Lung (tissue), 11 donors: ENCODE measurements at regions not wholly inside any gene's neighbourhood (a gene's known extent, or its start where the extent isn't known, plus 50 kb on each side); places are given as distances from the start of the nearest gene placed in this dataset.

Source experiments
- ATAC-seq: fragments of 200-7000 bp; cut with Tn5 transposase; one replicate; pipeline ENCODE4 v1.9.1; 2020; ENCODE audit warnings: moderate number of reproducible peaks; ENCODE audit not compliant: insufficient read depth, low FRiP score
- DNase-seq, 3 donors: peaks; one replicate each; pipeline ENCODE4 v3.0.0-alpha.2; 2013 to 2017
- H3K27ac ChIP-seq, 2 donors: one replicate each; pipeline ENCODE4 v1.5.1; 2013; ENCODE audit warnings: mild to moderate bottlenecking in 2 of 2, moderate library complexity in 2 of 2, control low read depth in 1 of 2, inconsistent platforms in 1 of 2, low read depth in 1 of 2, low read length in 1 of 2
- H3K27me3 ChIP-seq, 3 donors: one replicate each; pipeline ENCODE4 v1.5.1; 2013; ENCODE audit warnings: low read length in 2 of 3; ENCODE audit not compliant: control insufficient read depth in 3 of 3, insufficient read depth in 3 of 3
- H3K36me3 ChIP-seq, 4 donors: one replicate each; pipeline ENCODE4 v1.5.1; 2013; ENCODE audit warnings: low read length in 4 of 4, mild to moderate bottlenecking in 1 of 4, moderate library complexity in 1 of 4; ENCODE audit not compliant: control insufficient read depth in 4 of 4, insufficient read depth in 4 of 4
- H3K4me1 ChIP-seq, 5 donors: one replicate each; pipeline ENCODE4 v1.5.1; 2013; ENCODE audit warnings: low read length in 5 of 5, mild to moderate bottlenecking in 2 of 5, moderate library complexity in 1 of 5; ENCODE audit not compliant: control insufficient read depth in 5 of 5, insufficient read depth in 5 of 5
- H3K4me3 ChIP-seq: one replicate; pipeline ENCODE4 v1.5.1; 2013; ENCODE audit warnings: mild to moderate bottlenecking, control low read depth, moderate library complexity
- H3K9ac ChIP-seq, 2 donors: one replicate each; pipeline ENCODE4 v1.5.1; 2013; ENCODE audit warnings: low read length in 2 of 2, control low read depth in 1 of 2; ENCODE audit not compliant: insufficient read depth in 1 of 2
- H3K9me3 ChIP-seq, 4 donors: one replicate each; pipeline ENCODE4 v1.5.1; 2013; ENCODE audit warnings: low read length in 3 of 4, mild to moderate bottlenecking in 1 of 4, moderate library complexity in 1 of 4; ENCODE audit not compliant: control insufficient read depth in 4 of 4, insufficient read depth in 3 of 4
- WGBS, 2 donors: extraction: QIAGEN DNeasy Blood & Tissue Kit; methylation state at CpG; one replicate each; pipeline ENCODE4 v1.1.7; 2013; 5-methylcytosine and 5-hydroxymethylcytosine counted together
- TF ChIP-seq, protein P1 (sequence below): IDR thresholded peaks from 2 replicates; pipeline ENCODE4 v1.5.1; 2012; ENCODE audit warnings: mild to moderate bottlenecking; ENCODE audit errors: control extremely low read depth, extremely low read depth
- donor health status: control.
- donor health status: control.
- donor health status: Bipolar disorder and iron deficiency.
- donor health status: healthy.
- donor health status: DM: yes; HTN: yes; CAD: no.

GRCh38 chr11:112878033-112878601 is 83.1 kb upstream of the NCAM1 start:
- DNase-seq = no peak
- no peak overlapping the region for H3K9ac ChIP-seq
- no peaks in the 10 kb centered on the region for H3K36me3 ChIP-seq
- no peak overlapping the region for H3K27ac ChIP-seq
- peaks cover 0 to 4% (median 2%) of the 10 kb centered on the region in 5 donors for H3K4me1 ChIP-seq
- peaks cover 0 to 3% (median 0%) of the 10 kb centered on the region in 4 donors for H3K9me3 ChIP-seq
- no peak for ATAC-seq
- WGBS, 2 donors = 70 to 83% methylated on average over 7 of the region's 7 CpGs
- no peaks in the 10 kb centered on the region for H3K27me3 ChIP-seq
- TF ChIP-seq, protein P1, sequence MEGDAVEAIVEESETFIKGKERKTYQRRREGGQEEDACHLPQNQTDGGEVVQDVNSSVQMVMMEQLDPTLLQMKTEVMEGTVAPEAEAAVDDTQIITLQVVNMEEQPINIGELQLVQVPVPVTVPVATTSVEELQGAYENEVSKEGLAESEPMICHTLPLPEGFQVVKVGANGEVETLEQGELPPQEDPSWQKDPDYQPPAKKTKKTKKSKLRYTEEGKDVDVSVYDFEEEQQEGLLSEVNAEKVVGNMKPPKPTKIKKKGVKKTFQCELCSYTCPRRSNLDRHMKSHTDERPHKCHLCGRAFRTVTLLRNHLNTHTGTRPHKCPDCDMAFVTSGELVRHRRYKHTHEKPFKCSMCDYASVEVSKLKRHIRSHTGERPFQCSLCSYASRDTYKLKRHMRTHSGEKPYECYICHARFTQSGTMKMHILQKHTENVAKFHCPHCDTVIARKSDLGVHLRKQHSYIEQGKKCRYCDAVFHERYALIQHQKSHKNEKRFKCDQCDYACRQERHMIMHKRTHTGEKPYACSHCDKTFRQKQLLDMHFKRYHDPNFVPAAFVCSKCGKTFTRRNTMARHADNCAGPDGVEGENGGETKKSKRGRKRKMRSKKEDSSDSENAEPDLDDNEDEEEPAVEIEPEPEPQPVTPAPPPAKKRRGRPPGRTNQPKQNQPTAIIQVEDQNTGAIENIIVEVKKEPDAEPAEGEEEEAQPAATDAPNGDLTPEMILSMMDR = no peak
- no peak overlapping the region for H3K4me3 ChIP-seq

GRCh38 chr11:112880495-112880894 is 80.7 kb upstream of the NCAM1 start:
- 16 to 44% methylated on average over 4 of the region's 4 CpGs for WGBS, 2 donors
- ATAC-seq = no peak
- Histone ChIP-seq H3K27ac (no peak overlapping the region), H3K36me3 (no peaks in the 10 kb centered on the region), H3K9me3 (peaks cover 0 to 5% (median 0%) of the 10 kb centered on the region in 4 donors), H3K4me3 (no peak overlapping the region), H3K9ac (no peak overlapping the region), H3K4me1 (peaks cover 0 to 4% (median 2%) of the 10 kb centered on the region in 5 donors), H3K27me3 (no peaks in the 10 kb centered on the region)
- DNase-seq = no peak
- TF ChIP-seq, protein P1 = no peak

DNA sequence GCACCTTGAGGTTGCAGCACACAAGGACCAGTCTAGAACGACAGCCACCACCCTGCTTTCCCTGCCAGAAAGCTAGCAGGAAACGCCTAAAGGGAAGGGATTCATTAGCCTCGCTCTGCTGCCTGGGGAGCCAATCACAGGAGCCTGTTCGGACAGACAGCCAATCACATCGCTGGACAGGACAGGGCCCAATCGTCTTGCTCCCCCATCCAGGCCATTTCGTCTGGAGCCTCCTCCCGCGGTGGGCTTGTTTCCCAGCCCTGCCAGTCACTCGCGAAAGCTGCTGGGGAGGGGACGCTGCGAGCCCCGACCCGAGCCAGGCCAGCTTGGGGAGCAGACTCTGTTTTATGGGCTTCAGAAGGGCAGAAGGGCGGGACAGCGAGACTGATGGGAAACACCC is 79.8 kb upstream of the NCAM1 start:
- Histone ChIP-seq H3K36me3 (no peaks in the 10 kb centered on the region), H3K4me3 (no peak overlapping the region), H3K4me1 (peaks cover 0 to 4% (median 2%) of the 10 kb centered on the region in 5 donors), H3K9me3 (peaks cover 0 to 5% (median 0%) of the 10 kb centered on the region in 4 donors), H3K9ac (no peak overlapping the region), H3K27ac (peak overlapping the region in 1 of 2 donors; percentile 71), H3K27me3 (no peaks in the 10 kb centered on the region)
- DNase-seq = peak; percentile 81 to 89 (median 89)
- WGBS, 2 donors = 39 to 64% methylated on average over 17 of the region's 17 CpGs
- no peak for ATAC-seq
- TF ChIP-seq, protein P1 = no peak
